Suppressor macrophage (primary cell): ENCODE measurements at regions not wholly inside any gene's neighbourhood (a gene's known extent, or its start where the extent isn't known, plus 50 kb on each side); places are given as distances from the start of the nearest gene placed in this dataset.
"Not testable (repeated sequence)": the region's sequence is repeated elsewhere in the genome, so short reads cannot be mapped to it uniquely, and the experiment has no call there.

Experiments
- DNase-seq, 4 experiments: peaks; one replicate each; pipeline ENCODE4 v3.0.0-alpha.2; 2020 to 2022

- no peak for DNase-seq
These were observed 71.8 kb downstream of the LARP7 start for GRCh38 chr4:112708772-112709171.

- no peak for DNase-seq
These were observed 78.3 kb downstream of the LARP7 start for GRCh38 chr4:112714922-112715901.

- no peak for DNase-seq
These were observed 80.9 kb downstream of the LARP7 start for GRCh38 chr4:112717856-112718255.

GRCh38 chr4:112721627-112722026 is 84.7 kb downstream of the LARP7 start:
- no peak for DNase-seq

- DNase-seq = no peak
These were observed 89.1 kb downstream of the LARP7 start for GRCh38 chr4:112726041-112726440.

GRCh38 chr4:112727728-112728127 is 90.8 kb downstream of the LARP7 start:
- DNase-seq = not testable (repeated sequence)

GRCh38 chr4:112731715-112732114 is 94.8 kb downstream of the LARP7 start:
- no peak for DNase-seq

- DNase-seq = no peak
These were observed 95.2 kb downstream of the LARP7 start for GRCh38 chr4:112732142-112732541.

GRCh38 chr4:112735474-112735951 is 98.6 kb downstream of the LARP7 start:
- no peak for DNase-seq

- DNase-seq = no peak
These were observed 99.8 kb downstream of the LARP7 start for GRCh38 chr4:112736718-112737135.

GRCh38 chr4:112739442-112739841 is 102.5 kb downstream of the LARP7 start:
- DNase-seq = peak in 1 of 4 experiments; percentile 7

GRCh38 chr4:112747036-112747435 is 110.1 kb downstream of the LARP7 start:
- DNase-seq = no peak

GRCh38 chr4:112748352-112748878 is 111.5 kb downstream of the LARP7 start:
- DNase-seq = no peak

- not testable (repeated sequence) for DNase-seq
These were observed 113.8 kb downstream of the LARP7 start for GRCh38 chr4:112750749-112751148.

- no peak for DNase-seq
These were observed 114.5 kb downstream of the LARP7 start for GRCh38 chr4:112751447-112751846.

GRCh38 chr4:112752061-112752460 is 115.1 kb downstream of the LARP7 start:
- DNase-seq = no peak

- no peak for DNase-seq
These were observed 115.6 kb downstream of the LARP7 start for GRCh38 chr4:112752510-112752909.

- no peak for DNase-seq
These were observed 116.4 kb downstream of the LARP7 start for GRCh38 chr4:112753333-112753732.

- DNase-seq = no peak
These were observed 122.4 kb downstream of the LARP7 start for GRCh38 chr4:112759313-112759712.

GRCh38 chr4:112765317-112765974 is 128.5 kb downstream of the LARP7 start:
- DNase-seq = peak; percentile 11 to 45 (median 33)

- peak; percentile 4 to 40 (median 27) for DNase-seq
These were observed 129.5 kb downstream of the LARP7 start for GRCh38 chr4:112766422-112766821.

- DNase-seq = no peak
These were observed 130.4 kb downstream of the LARP7 start for GRCh38 chr4:112767386-112767785.

GRCh38 chr4:112770114-112770513 is 133.2 kb downstream of the LARP7 start:
- no peak for DNase-seq
